GM12865 (cell line): ENCODE measurements at regions not wholly inside any gene's neighbourhood (a gene's known extent, or its start where the extent isn't known, plus 50 kb on each side); places are given as distances from the start of the nearest gene placed in this dataset.

ENCODE experiments used
- DNase-seq: peaks from one replicate; pipeline ENCODE4 v3.0.0; 2010; ENCODE audit warnings: low read depth
- H3K4me3 ChIP-seq: 2 replicates; pipeline ENCODE4 v1.5.1; 2011; ENCODE audit warnings: mild to moderate bottlenecking, low read depth, low read length, control low read depth
- TF ChIP-seq, protein P1 (sequence below): IDR thresholded peaks from 2 replicates; pipeline ENCODE4 v1.5.1; 2011; ENCODE audit warnings: low read length, control low read depth, low read depth, inconsistent platforms; ENCODE audit not compliant: insufficient read depth; ENCODE audit errors: missing control alignments

DNA sequence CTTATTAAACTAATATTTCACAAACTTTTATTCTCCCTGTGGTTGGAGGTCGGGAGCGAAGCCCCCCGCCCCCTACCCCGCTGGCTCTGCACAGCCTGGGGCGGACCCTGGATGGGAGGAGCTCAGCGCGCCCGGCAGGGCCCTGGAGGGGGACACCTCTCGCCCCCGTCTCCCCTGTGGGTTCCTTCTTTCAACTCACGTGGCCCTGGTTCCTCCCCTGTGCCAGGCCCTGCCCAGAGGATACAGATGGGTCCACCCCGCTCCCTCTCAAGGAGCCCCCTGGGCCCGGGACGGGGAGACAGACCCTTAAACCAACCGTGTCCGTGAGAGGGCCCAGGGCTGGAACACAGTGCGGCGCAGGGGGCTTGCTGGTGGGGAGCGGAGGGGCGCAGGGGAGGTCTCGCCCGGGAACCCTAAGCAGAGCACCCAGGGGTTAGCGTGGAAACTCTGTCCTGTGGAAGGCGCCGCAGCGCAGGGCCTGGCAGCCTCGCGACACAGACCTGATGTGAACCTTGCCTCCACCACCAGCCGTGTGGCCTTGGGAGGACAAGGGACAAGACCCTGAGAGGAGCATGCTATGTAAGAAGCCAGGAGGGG, 103.7 kb upstream of the MVB12B start:
- TF ChIP-seq, protein P1, sequence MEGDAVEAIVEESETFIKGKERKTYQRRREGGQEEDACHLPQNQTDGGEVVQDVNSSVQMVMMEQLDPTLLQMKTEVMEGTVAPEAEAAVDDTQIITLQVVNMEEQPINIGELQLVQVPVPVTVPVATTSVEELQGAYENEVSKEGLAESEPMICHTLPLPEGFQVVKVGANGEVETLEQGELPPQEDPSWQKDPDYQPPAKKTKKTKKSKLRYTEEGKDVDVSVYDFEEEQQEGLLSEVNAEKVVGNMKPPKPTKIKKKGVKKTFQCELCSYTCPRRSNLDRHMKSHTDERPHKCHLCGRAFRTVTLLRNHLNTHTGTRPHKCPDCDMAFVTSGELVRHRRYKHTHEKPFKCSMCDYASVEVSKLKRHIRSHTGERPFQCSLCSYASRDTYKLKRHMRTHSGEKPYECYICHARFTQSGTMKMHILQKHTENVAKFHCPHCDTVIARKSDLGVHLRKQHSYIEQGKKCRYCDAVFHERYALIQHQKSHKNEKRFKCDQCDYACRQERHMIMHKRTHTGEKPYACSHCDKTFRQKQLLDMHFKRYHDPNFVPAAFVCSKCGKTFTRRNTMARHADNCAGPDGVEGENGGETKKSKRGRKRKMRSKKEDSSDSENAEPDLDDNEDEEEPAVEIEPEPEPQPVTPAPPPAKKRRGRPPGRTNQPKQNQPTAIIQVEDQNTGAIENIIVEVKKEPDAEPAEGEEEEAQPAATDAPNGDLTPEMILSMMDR = no peak
- DNase-seq = no peak
- H3K4me3 ChIP-seq = no peak overlapping the region

DNA sequence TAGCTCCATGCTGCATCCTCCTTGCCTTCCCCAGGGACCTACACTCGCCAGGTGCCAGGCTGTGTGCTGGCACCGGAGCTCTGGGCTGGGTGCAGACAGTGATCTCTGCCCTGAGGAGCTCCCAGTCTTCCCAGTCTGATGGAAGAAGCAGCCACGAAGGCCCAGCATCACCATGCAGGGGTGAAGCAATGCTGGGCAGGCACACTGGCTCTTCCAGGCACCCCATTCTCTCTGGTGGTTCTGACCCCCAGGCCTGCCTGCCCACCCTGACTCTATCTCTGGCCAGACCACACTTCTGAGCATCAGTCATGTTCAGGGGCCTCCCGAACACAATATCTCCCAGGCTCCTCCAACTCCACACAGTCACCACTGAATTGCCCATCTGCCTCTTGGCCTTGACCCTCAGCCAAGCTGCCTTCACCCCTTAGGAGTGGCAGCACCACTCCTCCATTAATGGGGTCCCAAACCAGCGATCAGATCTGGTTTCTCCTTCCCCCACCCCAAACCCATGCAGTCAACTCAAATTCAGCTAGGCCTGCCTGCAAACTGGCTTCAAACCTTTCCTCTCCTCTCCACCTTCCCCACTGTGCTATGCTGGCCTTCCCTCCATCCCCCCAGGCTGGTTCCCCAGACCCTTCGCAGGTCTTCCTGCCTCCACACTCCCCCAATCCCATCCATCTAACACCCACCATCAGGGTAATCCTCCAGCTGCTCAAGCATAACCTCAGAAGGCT, 102.7 kb upstream of the MVB12B start:
- H3K4me3 ChIP-seq = no peak overlapping the region
- TF ChIP-seq, protein P1 = no peak
- no peak for DNase-seq

DNA sequence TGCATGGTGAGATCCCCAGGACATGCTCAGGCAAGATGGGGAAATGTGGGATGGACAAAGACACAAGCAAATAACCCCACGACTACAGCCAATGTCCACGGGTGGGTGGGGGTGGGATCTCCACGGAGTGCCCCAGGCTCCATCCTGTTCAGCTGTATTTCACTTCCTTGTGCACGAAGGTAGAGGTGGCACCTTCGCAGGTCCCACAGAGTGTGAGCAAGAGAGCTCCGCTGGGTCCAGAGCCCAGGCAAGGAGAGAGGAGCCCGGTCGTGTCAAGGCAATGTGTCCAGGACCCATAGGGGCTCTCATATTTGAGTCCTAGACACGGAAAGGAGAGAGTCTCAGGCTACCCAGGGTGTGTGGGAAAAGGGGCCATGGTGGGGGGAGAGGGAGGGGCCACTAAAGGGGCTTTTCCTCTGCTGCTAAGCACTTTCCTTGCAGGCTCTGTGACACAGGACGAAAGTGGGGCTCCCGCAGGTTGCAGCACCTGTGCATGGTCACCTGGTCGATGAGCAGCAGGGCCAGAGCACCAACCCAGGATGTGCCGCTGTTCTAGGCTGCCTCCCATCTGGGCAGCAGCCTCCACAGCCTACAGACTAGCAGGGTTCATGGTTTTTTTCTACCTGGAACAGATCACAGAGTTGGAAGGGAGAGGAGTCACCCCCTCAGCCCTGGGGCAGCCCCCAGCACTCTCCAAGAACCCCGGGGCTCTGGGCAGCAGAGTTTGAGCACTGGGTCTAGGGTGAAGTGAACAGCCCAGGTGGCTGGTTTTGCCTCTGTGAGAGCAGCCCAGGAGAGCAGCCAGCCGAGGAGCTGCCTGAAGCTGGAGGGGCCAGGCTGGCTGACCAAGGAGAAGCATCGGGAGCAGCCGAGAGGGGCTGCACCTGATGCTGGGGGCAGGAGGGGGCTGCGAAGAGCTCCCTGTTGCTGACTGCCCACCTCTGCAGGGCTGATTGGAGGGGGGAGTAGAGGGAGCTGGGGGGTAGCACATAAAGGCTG, 100.7 kb upstream of the MVB12B start:
- no peak for DNase-seq
- TF ChIP-seq, protein P1 = no peak
- no peak overlapping the region for H3K4me3 ChIP-seq

DNA sequence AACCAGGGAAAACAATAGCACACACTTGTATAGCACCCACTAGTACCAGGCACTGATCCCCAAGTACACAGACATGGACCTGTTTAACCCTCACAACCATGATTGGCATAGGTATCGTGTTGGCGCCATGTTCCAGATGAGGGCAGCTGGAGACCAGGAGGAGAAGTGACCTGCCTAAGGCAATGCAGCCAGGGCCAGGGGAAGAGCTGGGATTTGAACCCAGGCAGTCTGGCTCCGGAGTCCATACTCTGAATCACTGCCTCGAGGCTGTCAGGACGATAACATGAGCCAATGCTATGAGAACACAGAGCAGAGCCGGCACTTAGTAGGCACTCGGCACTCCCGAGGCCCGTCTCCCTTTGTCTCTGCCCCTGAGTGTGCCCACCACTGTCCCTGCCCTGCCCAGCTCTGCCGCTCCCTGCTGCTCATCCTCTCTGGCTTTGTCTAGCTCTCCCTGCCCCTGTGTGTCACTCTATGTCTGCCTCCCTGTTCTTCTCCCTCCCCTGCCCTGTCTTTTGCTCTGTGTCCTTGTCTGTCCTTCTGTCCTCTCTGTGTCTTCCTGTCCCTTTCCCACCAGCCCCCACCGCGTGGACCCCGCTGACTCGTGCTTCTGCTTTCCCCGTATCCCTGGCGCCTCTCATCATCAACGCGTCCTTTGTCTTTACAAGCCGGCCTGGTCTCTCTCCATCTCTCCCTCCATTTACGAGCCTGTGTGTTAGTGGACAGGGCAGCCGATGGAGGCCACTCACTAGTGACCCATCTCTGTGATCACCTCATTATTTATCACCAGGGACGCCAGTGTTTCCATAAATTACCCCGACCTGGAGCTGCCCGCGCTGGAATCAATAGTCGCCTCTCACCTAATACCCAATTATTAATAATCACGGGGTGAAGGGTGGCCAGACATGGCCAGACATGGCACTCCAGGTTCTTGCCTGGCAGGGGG, 99.4 kb upstream of the MVB12B start:
- TF ChIP-seq, protein P1 = no peak
- H3K4me3 ChIP-seq = no peak overlapping the region
- DNase-seq = no peak

DNA sequence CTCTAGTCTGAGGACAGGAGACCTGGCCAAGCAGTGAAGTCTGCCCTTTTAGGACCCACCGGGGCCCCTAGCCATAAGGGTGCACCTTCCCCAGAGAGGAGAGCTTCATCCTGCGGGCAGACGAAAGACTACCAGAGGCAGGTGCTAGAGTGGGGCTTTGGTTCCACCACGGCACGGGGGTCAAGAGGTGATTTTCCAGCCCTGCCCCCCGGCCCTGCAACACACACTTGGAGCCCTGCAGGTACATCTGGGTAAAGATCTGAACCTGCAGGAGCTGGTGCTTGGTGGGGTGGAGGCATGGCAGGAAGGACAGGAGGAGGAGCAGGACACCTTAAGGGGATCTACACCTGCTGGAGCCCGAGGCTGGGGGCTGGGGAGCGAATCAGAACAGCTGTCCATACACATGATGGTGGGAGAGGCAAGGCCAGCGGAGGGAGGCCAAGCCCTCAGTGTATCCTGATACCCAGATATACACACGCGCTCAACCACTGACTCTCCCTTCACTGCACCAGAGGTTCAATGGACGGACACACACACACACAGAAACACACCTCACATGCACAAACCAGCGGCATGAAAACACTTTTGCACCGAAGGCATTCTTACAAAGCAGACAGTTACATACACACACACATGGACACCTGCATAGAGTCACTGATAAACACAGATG, 98.4 kb upstream of the MVB12B start:
- TF ChIP-seq, protein P1 = no peak
- H3K4me3 ChIP-seq = no peak overlapping the region

More for the DNA sequence above, 98.4 kb upstream of the MVB12B start:
- no peak for DNase-seq
